NCI-H2081 treated with DMSO at 0.1 percent for 48 hours (cell line): ENCODE measurements at regions not wholly inside any gene's neighbourhood (a gene's known extent, or its start where the extent isn't known, plus 50 kb on each side); places are given as distances from the start of the nearest gene placed in this dataset.
A peak's percentile ranks its signal among the peaks of the same experiment; 100 is the strongest.

Experiments used
- DNase-seq: peaks from one replicate; lab custom pipeline; 2025; lab: John Stamatoyannopoulos, UW

- no peak for DNase-seq
Observed at GRCh38 chr6:16078064-16078463, 50.8 kb upstream of the MYLIP start.

GRCh38 chr6:16069671-16070070 is 59.2 kb upstream of the MYLIP start:
- no peak for DNase-seq

- no peak for DNase-seq
Observed at GRCh38 chr6:16069222-16069621, 59.7 kb upstream of the MYLIP start.

GRCh38 chr6:16067568-16067967 is 61.3 kb upstream of the MYLIP start:
- DNase-seq = no peak

GRCh38 chr6:16064671-16065072 is 64.2 kb upstream of the MYLIP start:
- DNase-seq = peak; percentile 86

- DNase-seq = no peak
Observed at GRCh38 chr6:16063580-16063979, 65.3 kb upstream of the MYLIP start.

GRCh38 chr6:16061818-16062217 is 67.1 kb upstream of the MYLIP start:
- no peak for DNase-seq

GRCh38 chr6:16060039-16060438 is 68.8 kb upstream of the MYLIP start:
- no peak for DNase-seq

- DNase-seq = no peak
Observed at GRCh38 chr6:16059496-16059895, 69.4 kb upstream of the MYLIP start.

GRCh38 chr6:16058929-16059345 is 69.9 kb upstream of the MYLIP start:
- no peak for DNase-seq

- DNase-seq = no peak
Observed at GRCh38 chr6:16058201-16058928, 70.5 kb upstream of the MYLIP start.

- DNase-seq = no peak
Observed at GRCh38 chr6:16057446-16057845, 71.4 kb upstream of the MYLIP start.

GRCh38 chr6:16056263-16056870 is 72.5 kb upstream of the MYLIP start:
- DNase-seq = no peak

GRCh38 chr6:16055852-16056251 is 73.0 kb upstream of the MYLIP start:
- no peak for DNase-seq

- DNase-seq = no peak
Observed at GRCh38 chr6:16049168-16049567, 79.7 kb upstream of the MYLIP start.

GRCh38 chr6:16048221-16048620 is 80.7 kb upstream of the MYLIP start:
- no peak for DNase-seq

GRCh38 chr6:16047435-16047990 is 81.4 kb upstream of the MYLIP start:
- DNase-seq = no peak

GRCh38 chr6:16045238-16045637 is 83.6 kb upstream of the MYLIP start:
- no peak for DNase-seq

- DNase-seq = no peak
Observed at GRCh38 chr6:16044211-16044643, 84.7 kb upstream of the MYLIP start.

- no peak for DNase-seq
Observed at GRCh38 chr6:16043171-16044135, 85.4 kb upstream of the MYLIP start.

GRCh38 chr6:16042751-16043150 is 86.1 kb upstream of the MYLIP start:
- DNase-seq = no peak

- DNase-seq = no peak
Observed at GRCh38 chr6:16041327-16041726, 87.6 kb upstream of the MYLIP start.
